Naive thymus-derived CD8-positive, alpha-beta T cell (primary cell): ENCODE measurements at regions not wholly inside any gene's neighbourhood (a gene's known extent, or its start where the extent isn't known, plus 50 kb on each side); places are given as distances from the start of the nearest gene placed in this dataset.
A peak's percentile ranks its signal among the peaks of the same experiment; 100 is the strongest.

Source experiments
- ATAC-seq, 2 donors: fragments of 150-1000 bp; cut with Tn5 transposase in 1 of 2; sonication (Bioruptor Pico), chemical (Tn5 transposase) in 1 of 2; 1 replicate in 1 of 2; 2 replicates in 1 of 2; pipeline ENCODE4 v1.10.0; 2021; ENCODE audit warnings: mild to moderate bottlenecking in 2 of 2, moderate library complexity in 2 of 2
- POLR2A ChIA-PET: fragments of 350-600 bp; sonication (Branson Sonifier 250); formaldehyde crosslinking; loops from one replicate; lab custom pipeline; 2021; ENCODE audit warnings: antibody characterized with exemption; lab: Charles Lee
- DNase-seq, 10 donors: peaks; one replicate each; pipeline versions ENCODE4 v3.0.0 to v3.0.0-alpha.2; 2020 to 2022
- H3K27ac Mint-ChIP-seq, 10 donors: one replicate each; pipeline ENCODE4 v1.8.0; 2020 to 2022; ENCODE audit warnings: mild to moderate bottlenecking in 10 of 10, mixed read lengths in 10 of 10, moderate library complexity in 4 of 10, inconsistent platforms in 1 of 10
- H3K27me3 Mint-ChIP-seq, 5 donors: one replicate each; pipeline ENCODE4 v1.8.0; 2021 to 2022; ENCODE audit warnings: mixed read lengths in 5 of 5
- H3K36me3 Mint-ChIP-seq, 3 donors: one replicate each; pipeline ENCODE4 v1.8.0; 2020 to 2022; ENCODE audit warnings: mixed read lengths in 3 of 3, mild to moderate bottlenecking in 2 of 3, inconsistent platforms in 1 of 3
- H3K4me1 Mint-ChIP-seq, 4 donors: one replicate each; pipeline ENCODE4 v1.8.0; 2021 to 2022; ENCODE audit warnings: mixed read lengths in 4 of 4
- H3K4me3 Mint-ChIP-seq, 10 donors: one replicate each; pipeline ENCODE4 v1.8.0; 2020 to 2022; ENCODE audit warnings: mild to moderate bottlenecking in 10 of 10, mixed read lengths in 10 of 10, moderate library complexity in 6 of 10, inconsistent platforms in 1 of 10
- H3K9me3 Mint-ChIP-seq, 9 donors: one replicate each; pipeline ENCODE4 v1.8.0; 2020 to 2022; ENCODE audit warnings: mixed read lengths in 9 of 9, mild to moderate bottlenecking in 3 of 9, inconsistent platforms in 1 of 9, moderate library complexity in 1 of 9

- peak overlapping the region in 2 of 10 donors; percentile 41 to 70 for H3K27ac Mint-ChIP-seq
- no peak for ATAC-seq
- H3K9me3 Mint-ChIP-seq = no peaks in the 10 kb centered on the region
- peaks cover 35 to 78% (median 57%) of the 10 kb centered on the region in 4 donors for H3K4me1 Mint-ChIP-seq
- no peaks in the 10 kb centered on the region for H3K27me3 Mint-ChIP-seq
- POLR2A ChIA-PET = interaction anchor here (1.5 kb wide), 1 partner anchor 16 kb away, joined by 3 read pairs; no protein-coding TSS in a partner anchor
- H3K36me3 Mint-ChIP-seq = peaks cover 0 to 39% (median 21%) of the 10 kb centered on the region in 3 donors
- H3K4me3 Mint-ChIP-seq = no peak overlapping the region
- no peak for DNase-seq
Observed at GRCh38 chr3:141418751-141419150, 50.4 kb downstream of the ZBTB38 start.

GRCh38 chr3:141419946-141420345, 51.6 kb downstream of the ZBTB38 start:
- Mint-ChIP-seq H3K36me3 (peaks cover 0 to 44% (median 21%) of the 10 kb centered on the region in 3 donors), H3K4me3 (no peak overlapping the region), H3K9me3 (no peaks in the 10 kb centered on the region), H3K4me1 (peaks cover 27 to 67% (median 45%) of the 10 kb centered on the region in 4 donors), H3K27me3 (no peaks in the 10 kb centered on the region), H3K27ac (peak overlapping the region in 4 of 10 donors; percentile 16 to 75 (median 56))
- POLR2A ChIA-PET = interaction anchor here (0.6 to 1.5 kb wide), 2 partner anchors 17 to 150 kb away, joined by 3 to 4 read pairs; no protein-coding TSS in a partner anchor
- ATAC-seq (no peak), DNase-seq (no peak)

- ATAC-seq (no peak), DNase-seq (no peak)
- no peaks in the 10 kb centered on the region for H3K27me3 Mint-ChIP-seq
- peaks cover 0 to 41% (median 23%) of the 10 kb centered on the region in 3 donors for H3K36me3 Mint-ChIP-seq
- H3K27ac Mint-ChIP-seq = peak overlapping the region in 2 of 10 donors; percentile 60 to 70
- H3K4me3 Mint-ChIP-seq = no peak overlapping the region
- POLR2A ChIA-PET = no interaction called here
- peaks cover 25 to 60% (median 40%) of the 10 kb centered on the region in 4 donors for H3K4me1 Mint-ChIP-seq
- no peaks in the 10 kb centered on the region for H3K9me3 Mint-ChIP-seq
Observed at GRCh38 chr3:141421186-141421585, 52.9 kb downstream of the ZBTB38 start.

GRCh38 chr3:141421639-141422319, 53.5 kb downstream of the ZBTB38 start:
- POLR2A ChIA-PET = no interaction called here
- Mint-ChIP-seq H3K4me1 (peaks cover 25 to 60% (median 37%) of the 10 kb centered on the region in 4 donors), H3K9me3 (no peaks in the 10 kb centered on the region), H3K36me3 (peaks cover 0 to 37% (median 23%) of the 10 kb centered on the region in 3 donors), H3K27me3 (no peaks in the 10 kb centered on the region), H3K4me3 (no peak overlapping the region), H3K27ac (peak overlapping the region in 4 of 10 donors; percentile 36 to 70 (median 52))
- ATAC-seq (no peak), DNase-seq (no peak)

- POLR2A ChIA-PET = interaction anchor here (1.4 kb wide), 1 partner anchor 11 kb away, joined by 3 read pairs; no protein-coding TSS in a partner anchor
Observed at GRCh38 chr3:141422961-141423582, 54.8 kb downstream of the ZBTB38 start.

GRCh38 chr3:141425523-141426233, 57.4 kb downstream of the ZBTB38 start:
- H3K27me3 Mint-ChIP-seq = no peaks in the 10 kb centered on the region
- H3K4me1 Mint-ChIP-seq = peaks cover 14 to 49% (median 25%) of the 10 kb centered on the region in 4 donors
- H3K36me3 Mint-ChIP-seq = peaks cover 0 to 44% (median 15%) of the 10 kb centered on the region in 3 donors
- DNase-seq = no peak
- H3K27ac Mint-ChIP-seq = peak overlapping the region in 2 of 10 donors; percentile 7 to 64
- no peak overlapping the region for H3K4me3 Mint-ChIP-seq
- no peak for ATAC-seq
- H3K9me3 Mint-ChIP-seq = no peaks in the 10 kb centered on the region
- POLR2A ChIA-PET = no interaction called here

More at GRCh38 chr3:141422961-141423582, 54.8 kb downstream of the ZBTB38 start:
- Mint-ChIP-seq H3K4me1 (peaks cover 23 to 60% (median 36%) of the 10 kb centered on the region in 4 donors), H3K27ac (peak overlapping the region in 2 of 10 donors; percentile 62 to 71), H3K36me3 (peaks cover 0 to 39% (median 18%) of the 10 kb centered on the region in 3 donors), H3K4me3 (no peak overlapping the region), H3K9me3 (no peaks in the 10 kb centered on the region), H3K27me3 (no peaks in the 10 kb centered on the region)
- DNase-seq (no peak), ATAC-seq (no peak)

GRCh38 chr3:141426404-141427034, 58.2 kb downstream of the ZBTB38 start:
- no peak for DNase-seq
- peaks cover 10 to 45% (median 23%) of the 10 kb centered on the region in 4 donors for H3K4me1 Mint-ChIP-seq
- no peak for ATAC-seq
- POLR2A ChIA-PET = no interaction called here
- H3K36me3 Mint-ChIP-seq = peaks cover 0 to 43% (median 15%) of the 10 kb centered on the region in 3 donors
- no peak overlapping the region for H3K4me3 Mint-ChIP-seq
- H3K27ac Mint-ChIP-seq = peak overlapping the region in 2 of 10 donors; percentile 37 to 61
- no peaks in the 10 kb centered on the region for H3K27me3 Mint-ChIP-seq
- no peaks in the 10 kb centered on the region for H3K9me3 Mint-ChIP-seq

- H3K27me3 Mint-ChIP-seq = no peaks in the 10 kb centered on the region
- H3K4me1 Mint-ChIP-seq = peaks cover 10 to 42% (median 28%) of the 10 kb centered on the region in 4 donors
- peak overlapping the region in 3 of 10 donors; percentile 53 to 62 (median 55) for H3K27ac Mint-ChIP-seq
- no peak for DNase-seq
- H3K9me3 Mint-ChIP-seq = no peaks in the 10 kb centered on the region
- peaks cover 0 to 55% (median 17%) of the 10 kb centered on the region in 3 donors for H3K36me3 Mint-ChIP-seq
- no peak overlapping the region for H3K4me3 Mint-ChIP-seq
- no peak for ATAC-seq
- POLR2A ChIA-PET = no interaction called here
Observed at GRCh38 chr3:141427764-141428163, 59.1 kb upstream of the RASA2 start.

- DNase-seq (no peak), ATAC-seq (no peak)
- H3K4me1 Mint-ChIP-seq = peaks cover 8 to 45% (median 31%) of the 10 kb centered on the region in 4 donors
- H3K36me3 Mint-ChIP-seq = peaks cover 0 to 41% (median 14%) of the 10 kb centered on the region in 3 donors
- no peaks in the 10 kb centered on the region for H3K27me3 Mint-ChIP-seq
- peak overlapping the region in 5 of 10 donors; percentile 36 to 85 (median 56) for H3K27ac Mint-ChIP-seq
- POLR2A ChIA-PET = interaction anchor here (0.5 to 1.0 kb wide), 3 partner anchors 12 to 163 kb away, joined by 3 to 5 read pairs (median 3); no protein-coding TSS in a partner anchor
- H3K9me3 Mint-ChIP-seq = no peaks in the 10 kb centered on the region
- no peak overlapping the region for H3K4me3 Mint-ChIP-seq
Observed at GRCh38 chr3:141429371-141430035, 57.3 kb upstream of the RASA2 start.

GRCh38 chr3:141430316-141430715, 56.5 kb upstream of the RASA2 start:
- Mint-ChIP-seq H3K27me3 (no peaks in the 10 kb centered on the region), H3K9me3 (no peaks in the 10 kb centered on the region), H3K4me3 (no peak overlapping the region), H3K27ac (peak overlapping the region in 1 of 10 donors; percentile 15), H3K4me1 (peaks cover 8 to 45% (median 30%) of the 10 kb centered on the region in 4 donors), H3K36me3 (peaks cover 0 to 41% (median 12%) of the 10 kb centered on the region in 3 donors)
- no peak for ATAC-seq
- DNase-seq = no peak
- POLR2A ChIA-PET = no interaction called here
